ENCODE measurements at regions not wholly inside any gene's neighbourhood (a gene's known extent, or its start where the extent isn't known, plus 50 kb on each side); places are given as distances from the start of the nearest gene placed in this dataset.
"Not testable (repeated sequence)": the region's sequence is repeated elsewhere in the genome, so short reads cannot be mapped to it uniquely, and the experiment has no call there.

- not testable (repeated sequence) for H3K4me1 Mint-ChIP-seq, ATAC-seq, DNase-seq, H3K4me3 Mint-ChIP-seq, H3K9me3 Mint-ChIP-seq, H3K27me3 Mint-ChIP-seq, H3K27ac Mint-ChIP-seq
These were observed 189.6 kb downstream of the SPATA31A1 start for GRCh38 chr9:39545079-39545478.

GRCh38 chr9:39550573-39550972 is 195.1 kb downstream of the SPATA31A1 start:
- H3K9me3 Mint-ChIP-seq, H3K27me3 Mint-ChIP-seq, ATAC-seq, H3K27ac Mint-ChIP-seq, H3K4me3 Mint-ChIP-seq, H3K4me1 Mint-ChIP-seq, DNase-seq: not testable (repeated sequence)

GRCh38 chr9:39551544-39551943 is 196.1 kb downstream of the SPATA31A1 start:
- H3K27ac Mint-ChIP-seq = not testable (repeated sequence)

DNA sequence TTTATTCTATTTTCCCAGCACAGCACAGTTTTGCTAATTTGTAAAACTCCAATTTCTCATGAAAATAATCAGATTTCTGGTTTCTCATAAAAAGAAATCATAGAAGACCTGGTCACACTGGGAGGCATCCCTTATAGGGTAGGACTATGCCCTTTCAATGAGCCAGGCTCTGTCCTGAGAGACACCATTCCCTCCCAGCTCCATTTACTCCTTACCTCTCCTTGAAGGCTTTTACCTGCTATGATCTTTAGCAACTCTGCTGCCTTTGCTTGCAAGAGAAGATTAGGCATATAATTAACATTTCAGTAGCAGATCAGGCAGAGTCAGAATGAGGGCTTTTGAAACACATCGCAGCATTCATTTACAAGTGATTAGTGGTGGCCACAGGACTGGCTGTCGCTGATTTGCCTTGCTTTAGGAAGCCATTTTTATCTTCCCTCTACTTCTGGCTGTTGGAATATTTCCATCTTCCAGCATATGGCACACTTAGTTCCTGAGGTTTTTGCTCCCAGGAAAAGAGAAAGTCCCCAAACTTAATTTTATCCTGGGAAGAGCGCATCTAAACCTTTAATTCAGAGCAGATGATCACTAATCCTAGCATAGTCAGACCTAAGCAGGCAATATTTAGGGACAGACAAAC is 196.9 kb downstream of the SPATA31A1 start:
- not testable (repeated sequence) for DNase-seq, ATAC-seq, H3K27ac Mint-ChIP-seq, H3K4me3 Mint-ChIP-seq, H3K9me3 Mint-ChIP-seq, H3K27me3 Mint-ChIP-seq, H3K4me1 Mint-ChIP-seq

More at GRCh38 chr9:39551544-39551943, 196.1 kb downstream of the SPATA31A1 start:
- H3K4me1 Mint-ChIP-seq, H3K9me3 Mint-ChIP-seq, DNase-seq, H3K27me3 Mint-ChIP-seq, H3K4me3 Mint-ChIP-seq, ATAC-seq: not testable (repeated sequence)

- H3K9me3 Mint-ChIP-seq, H3K4me1 Mint-ChIP-seq, H3K4me3 Mint-ChIP-seq, DNase-seq, H3K27ac Mint-ChIP-seq, ATAC-seq, H3K27me3 Mint-ChIP-seq: not testable (repeated sequence)
These were observed 198.9 kb downstream of the SPATA31A1 start for GRCh38 chr9:39554352-39554751.

DNA sequence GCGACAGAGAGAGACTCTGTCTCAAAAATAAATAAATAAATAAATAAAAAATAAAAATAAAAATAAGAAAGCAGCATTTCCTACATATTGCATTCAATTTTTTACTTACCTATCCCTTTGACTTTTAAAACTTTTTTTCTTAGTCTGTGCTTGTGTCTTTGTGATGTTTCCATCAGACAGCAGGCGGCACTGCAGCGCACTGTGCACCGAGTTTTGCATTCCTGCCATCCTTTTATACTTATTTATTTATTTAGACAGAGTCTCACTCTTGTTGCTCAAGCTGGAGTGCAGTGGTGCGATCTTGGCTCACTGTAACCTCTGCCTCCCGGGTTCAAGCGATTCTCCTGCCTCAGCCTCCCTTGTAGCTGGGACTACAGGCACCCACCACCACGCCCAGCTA is 203.9 kb downstream of the SPATA31A1 start:
- ATAC-seq, H3K9me3 Mint-ChIP-seq, H3K4me3 Mint-ChIP-seq, H3K27ac Mint-ChIP-seq, H3K27me3 Mint-ChIP-seq, H3K4me1 Mint-ChIP-seq, DNase-seq: not testable (repeated sequence)

DNA sequence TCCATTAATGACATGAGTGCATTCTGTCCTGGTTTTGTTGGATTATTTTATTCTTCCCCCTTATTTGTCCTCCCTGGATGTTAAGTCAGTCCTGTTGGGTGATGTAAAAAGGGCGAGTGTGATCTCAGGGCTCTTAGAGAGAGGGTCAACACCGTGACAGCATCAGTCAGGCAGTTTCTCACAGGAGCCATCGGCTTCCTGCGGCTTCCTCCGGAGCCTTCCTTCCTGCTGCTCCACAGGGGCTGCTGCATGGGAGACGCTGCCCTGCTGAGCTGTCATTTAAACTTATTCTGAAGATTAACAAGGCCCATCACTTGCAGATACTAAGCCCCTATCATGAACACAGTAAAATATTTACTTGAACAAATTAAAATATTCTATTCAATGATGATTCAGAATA is 211.3 kb downstream of the SPATA31A1 start:
- H3K9me3 Mint-ChIP-seq, DNase-seq, H3K27me3 Mint-ChIP-seq, ATAC-seq, H3K27ac Mint-ChIP-seq, H3K4me3 Mint-ChIP-seq, H3K4me1 Mint-ChIP-seq: not testable (repeated sequence)

DNA sequence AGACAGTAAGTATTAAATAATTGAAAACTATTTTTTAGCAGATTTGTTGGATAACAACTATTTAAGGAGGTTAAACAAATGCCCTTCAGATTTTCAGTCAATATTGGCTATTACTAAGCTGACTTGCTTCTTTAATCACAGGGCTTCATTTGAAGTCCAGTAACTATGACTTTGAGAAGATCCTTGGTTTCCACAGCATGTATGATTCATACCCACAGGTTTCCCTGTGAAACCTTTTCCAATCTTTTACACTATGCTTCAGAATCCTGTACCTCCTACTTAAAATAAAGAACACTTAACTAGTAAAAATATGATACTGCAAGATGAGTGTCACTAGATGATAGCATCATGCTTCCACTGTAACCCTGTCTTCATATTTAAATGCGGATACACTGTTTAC is 211.9 kb downstream of the SPATA31A1 start:
- H3K4me1 Mint-ChIP-seq, H3K4me3 Mint-ChIP-seq, DNase-seq, H3K27me3 Mint-ChIP-seq, H3K27ac Mint-ChIP-seq, ATAC-seq, H3K9me3 Mint-ChIP-seq: not testable (repeated sequence)

DNA sequence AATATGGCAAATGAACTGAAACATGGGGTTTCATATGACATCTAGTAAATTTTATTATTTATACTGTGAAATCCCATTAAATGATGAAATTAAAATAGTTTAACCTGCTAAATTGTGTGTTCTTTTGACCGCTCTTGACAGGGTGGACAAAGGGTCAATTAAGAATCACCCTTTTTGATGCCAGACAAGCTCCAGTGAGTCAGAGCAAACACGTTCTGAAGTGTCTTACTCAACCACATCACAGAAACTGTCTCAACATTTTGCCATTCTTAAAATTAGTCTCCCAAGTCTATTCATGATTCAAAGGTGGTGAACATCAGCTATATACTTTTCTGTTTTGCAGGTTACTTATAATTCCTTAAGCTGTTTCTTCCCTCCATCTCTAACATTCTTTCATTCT is 213.4 kb downstream of the SPATA31A1 start:
- not testable (repeated sequence) for H3K27me3 Mint-ChIP-seq, H3K4me3 Mint-ChIP-seq

GRCh38 chr9:39573024-39574022 is 217.9 kb downstream of the SPATA31A1 start:
- DNase-seq, H3K4me3 Mint-ChIP-seq, ATAC-seq, H3K27ac Mint-ChIP-seq, H3K9me3 Mint-ChIP-seq, H3K27me3 Mint-ChIP-seq, H3K4me1 Mint-ChIP-seq: not testable (repeated sequence)

More for the DNA sequence above, 213.4 kb downstream of the SPATA31A1 start:
- H3K4me1 Mint-ChIP-seq, H3K27ac Mint-ChIP-seq, H3K9me3 Mint-ChIP-seq, ATAC-seq, DNase-seq: not testable (repeated sequence)

DNA sequence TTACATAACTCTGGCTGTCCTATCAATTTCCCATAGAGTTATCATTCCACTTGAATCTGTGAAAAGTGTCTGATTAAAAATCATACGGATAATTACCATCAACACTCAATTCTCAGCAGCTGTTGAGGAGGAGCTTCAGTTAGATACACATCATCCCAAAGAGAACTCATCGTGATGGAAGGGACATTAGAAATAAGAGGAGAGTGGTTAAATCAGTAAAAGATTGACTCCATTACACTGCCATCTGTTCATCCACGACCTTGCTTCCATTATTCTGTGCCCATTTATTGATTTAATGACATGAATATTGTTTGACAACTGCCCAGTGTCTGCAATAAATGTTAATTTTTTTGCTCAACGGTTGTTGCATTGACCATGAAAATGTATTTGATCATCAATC is 223.5 kb downstream of the SPATA31A1 start:
- H3K4me1 Mint-ChIP-seq, H3K9me3 Mint-ChIP-seq, H3K27ac Mint-ChIP-seq, H3K27me3 Mint-ChIP-seq, ATAC-seq, DNase-seq, H3K4me3 Mint-ChIP-seq: not testable (repeated sequence)

DNA sequence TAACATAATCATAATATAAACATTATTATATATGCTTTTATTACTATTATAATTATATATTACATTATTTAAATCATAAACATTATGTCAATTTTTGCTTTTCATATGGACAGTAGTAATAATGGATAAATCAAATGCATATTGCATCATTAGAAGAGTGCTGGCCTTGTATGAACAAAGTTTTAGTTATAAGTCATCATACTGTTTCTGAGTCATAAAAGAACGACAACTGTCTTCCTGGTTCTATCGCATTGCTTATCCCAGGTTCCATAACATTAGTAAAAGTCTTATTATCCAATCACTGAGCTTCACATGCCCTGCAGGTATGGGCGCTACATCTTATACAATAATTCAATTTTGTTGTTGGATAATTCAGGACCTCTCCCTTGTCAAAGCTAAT is 225.8 kb downstream of the SPATA31A1 start:
- H3K4me1 Mint-ChIP-seq, H3K27me3 Mint-ChIP-seq, DNase-seq, H3K27ac Mint-ChIP-seq, H3K4me3 Mint-ChIP-seq, ATAC-seq, H3K9me3 Mint-ChIP-seq: not testable (repeated sequence)

GRCh38 chr9:39582677-39583412 is 227.4 kb downstream of the SPATA31A1 start:
- H3K27ac Mint-ChIP-seq, H3K4me3 Mint-ChIP-seq, H3K9me3 Mint-ChIP-seq, DNase-seq, H3K4me1 Mint-ChIP-seq, ATAC-seq, H3K27me3 Mint-ChIP-seq: not testable (repeated sequence)

GRCh38 chr9:39583413-39583747 is 227.9 kb downstream of the SPATA31A1 start:
- DNase-seq, H3K4me1 Mint-ChIP-seq, H3K27me3 Mint-ChIP-seq, ATAC-seq, H3K4me3 Mint-ChIP-seq, H3K27ac Mint-ChIP-seq, H3K9me3 Mint-ChIP-seq: not testable (repeated sequence)

DNA sequence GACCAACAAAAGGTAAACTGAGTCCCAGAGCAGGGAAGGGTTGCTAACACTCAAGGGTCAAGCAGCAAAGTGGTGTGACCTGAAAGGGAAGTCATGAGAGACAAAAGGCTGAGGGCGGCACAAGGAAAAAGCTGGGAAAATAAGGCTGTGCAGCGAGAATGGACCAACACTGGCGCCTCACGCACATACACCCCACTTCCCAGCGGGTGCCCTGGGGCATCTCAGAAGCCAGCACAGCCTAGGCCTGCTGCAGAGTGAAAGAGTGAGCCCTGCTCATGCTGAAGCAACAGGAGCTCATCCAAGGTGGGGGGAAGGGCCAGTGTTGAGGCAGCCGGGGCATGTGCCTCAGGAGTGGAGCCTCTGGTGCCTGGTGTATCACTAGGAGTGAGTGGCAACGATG is 229.8 kb downstream of the SPATA31A1 start:
- H3K4me1 Mint-ChIP-seq, H3K27ac Mint-ChIP-seq, H3K4me3 Mint-ChIP-seq, ATAC-seq, H3K9me3 Mint-ChIP-seq, H3K27me3 Mint-ChIP-seq, DNase-seq: not testable (repeated sequence)

All from stimulated activated naive CD8-positive, alpha-beta T cell treated with anti-CD3 and anti-CD28 coated beads, Interleukin-15, amount 100 ng/mL, for 72 hours (primary cell).